ENCODE measurements at regions not wholly inside any gene's neighbourhood (a gene's known extent, or its start where the extent isn't known, plus 50 kb on each side); places are given as distances from the start of the nearest gene placed in this dataset.
"Not testable (repeated sequence)": the region's sequence is repeated elsewhere in the genome, so short reads cannot be mapped to it uniquely, and the experiment has no call there.

- TF ChIP-seq, protein P1, sequence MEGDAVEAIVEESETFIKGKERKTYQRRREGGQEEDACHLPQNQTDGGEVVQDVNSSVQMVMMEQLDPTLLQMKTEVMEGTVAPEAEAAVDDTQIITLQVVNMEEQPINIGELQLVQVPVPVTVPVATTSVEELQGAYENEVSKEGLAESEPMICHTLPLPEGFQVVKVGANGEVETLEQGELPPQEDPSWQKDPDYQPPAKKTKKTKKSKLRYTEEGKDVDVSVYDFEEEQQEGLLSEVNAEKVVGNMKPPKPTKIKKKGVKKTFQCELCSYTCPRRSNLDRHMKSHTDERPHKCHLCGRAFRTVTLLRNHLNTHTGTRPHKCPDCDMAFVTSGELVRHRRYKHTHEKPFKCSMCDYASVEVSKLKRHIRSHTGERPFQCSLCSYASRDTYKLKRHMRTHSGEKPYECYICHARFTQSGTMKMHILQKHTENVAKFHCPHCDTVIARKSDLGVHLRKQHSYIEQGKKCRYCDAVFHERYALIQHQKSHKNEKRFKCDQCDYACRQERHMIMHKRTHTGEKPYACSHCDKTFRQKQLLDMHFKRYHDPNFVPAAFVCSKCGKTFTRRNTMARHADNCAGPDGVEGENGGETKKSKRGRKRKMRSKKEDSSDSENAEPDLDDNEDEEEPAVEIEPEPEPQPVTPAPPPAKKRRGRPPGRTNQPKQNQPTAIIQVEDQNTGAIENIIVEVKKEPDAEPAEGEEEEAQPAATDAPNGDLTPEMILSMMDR (IDR thresholded peaks at IDR 0.05; ENCODE audit: unreplicated experiment) = no peak
- H3K4me3 Mint-ChIP-seq = no peak overlapping the region
- no peak for DNase-seq (ENCODE audit: low spot score in 2 of 2, unreplicated experiment in 2 of 2)
- H3K27me3 Mint-ChIP-seq (ENCODE audit: low read depth) = peaks cover 5% of the 10 kb centered on the region
- no peak overlapping the region for H3K27ac Mint-ChIP-seq
- no peaks in the 10 kb centered on the region for H3K4me1 Mint-ChIP-seq
- H3K36me3 Mint-ChIP-seq = no peaks in the 10 kb centered on the region
- H3K9me3 Mint-ChIP-seq = peaks cover 26% of the 10 kb centered on the region
These were observed 128.4 kb upstream of the CEP126 start for GRCh38 chr11:101786421-101786820.

DNA sequence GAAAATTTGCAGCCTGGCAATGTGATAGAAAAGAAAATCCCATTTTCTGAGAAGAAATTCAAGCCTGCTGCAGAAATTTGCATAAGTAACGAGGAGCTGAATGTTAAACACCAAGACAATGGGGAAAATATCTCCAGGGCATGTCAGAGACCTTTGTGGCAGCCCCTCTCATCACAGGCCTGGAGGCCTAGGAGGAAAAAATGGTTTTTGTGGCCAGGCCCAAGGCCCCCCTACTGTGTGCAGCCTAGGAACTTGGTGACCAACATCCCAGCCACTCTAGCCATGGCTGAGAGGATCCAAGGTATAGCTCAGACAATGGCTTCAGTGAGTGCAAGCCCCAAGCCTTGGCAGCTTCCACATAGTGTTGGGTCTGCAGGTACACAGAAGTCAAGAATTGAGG is 135.6 kb upstream of the CEP126 start:
- H3K4me3 Mint-ChIP-seq; DNase-seq (ENCODE audit: low spot score in 2 of 2, unreplicated experiment in 2 of 2): not testable (repeated sequence)

DNA sequence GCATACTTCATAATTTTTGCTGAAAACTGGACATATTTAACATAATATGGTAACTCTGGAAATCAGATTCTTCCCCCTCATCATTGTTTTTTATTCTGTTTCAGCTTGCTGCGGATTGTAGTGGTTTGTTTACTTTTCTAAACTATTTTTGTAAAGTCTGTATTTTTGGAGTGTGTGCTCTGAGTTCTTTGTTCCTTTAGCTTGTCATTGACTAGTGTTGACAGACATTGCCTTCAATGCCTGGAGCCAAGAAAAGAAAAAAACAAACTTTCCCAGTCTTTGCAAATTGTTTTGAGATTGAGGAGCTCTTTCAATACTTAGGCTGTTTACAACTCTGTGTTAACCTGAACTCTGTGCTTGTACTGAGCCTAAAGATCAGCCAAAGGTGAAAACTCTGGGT is 137.3 kb upstream of the CEP126 start:
- TF ChIP-seq, protein P1 (IDR thresholded peaks at IDR 0.05; ENCODE audit: unreplicated experiment) = no peak
- Mint-ChIP-seq H3K27ac (no peak overlapping the region), H3K4me3 (no peak overlapping the region), H3K27me3 (ENCODE audit: low read depth) (no peaks in the 10 kb centered on the region), H3K9me3 (peaks cover 41% of the 10 kb centered on the region), H3K36me3 (peaks cover 4% of the 10 kb centered on the region), H3K4me1 (no peaks in the 10 kb centered on the region)
- DNase-seq (ENCODE audit: low spot score in 2 of 2, unreplicated experiment in 2 of 2) = no peak

More for the DNA sequence above, 135.6 kb upstream of the CEP126 start:
- H3K27ac Mint-ChIP-seq; H3K27me3 Mint-ChIP-seq (ENCODE audit: low read depth); H3K4me1 Mint-ChIP-seq; H3K36me3 Mint-ChIP-seq: not testable (repeated sequence)
- peaks cover 56% of the 10 kb centered on the region for H3K9me3 Mint-ChIP-seq

GRCh38 chr11:101775033-101775432 is 139.8 kb upstream of the CEP126 start:
- TF ChIP-seq, protein P1 (IDR thresholded peaks at IDR 0.05; ENCODE audit: unreplicated experiment) = no peak
- Mint-ChIP-seq H3K4me3 (no peak overlapping the region), H3K27me3 (ENCODE audit: low read depth) (no peaks in the 10 kb centered on the region), H3K36me3 (peaks cover 4% of the 10 kb centered on the region), H3K4me1 (no peaks in the 10 kb centered on the region), H3K27ac (no peak overlapping the region), H3K9me3 (peaks cover 19% of the 10 kb centered on the region)
- no peak for DNase-seq (ENCODE audit: low spot score in 2 of 2, unreplicated experiment in 2 of 2)

DNA sequence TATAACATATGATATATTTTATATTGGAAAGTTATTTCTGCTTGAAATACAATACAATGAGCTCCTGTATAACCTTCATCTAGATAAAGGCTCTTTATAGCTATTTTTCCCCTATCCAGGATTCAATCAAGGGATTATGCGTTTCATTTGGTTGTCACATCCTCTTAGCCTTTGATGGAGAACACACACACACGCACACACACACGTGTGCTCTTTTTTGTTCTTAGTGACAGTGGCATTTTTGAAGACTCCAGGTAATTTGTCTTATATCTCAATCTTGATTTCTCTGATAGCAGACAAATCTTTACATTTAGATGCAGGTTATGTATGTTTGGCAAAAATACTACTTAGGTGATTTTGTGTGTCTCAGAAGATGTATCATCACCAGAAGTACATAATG is 144.2 kb upstream of the CEP126 start:
- Mint-ChIP-seq H3K4me3 (no peak overlapping the region), H3K9me3 (peaks cover 16% of the 10 kb centered on the region), H3K27ac (no peak overlapping the region), H3K4me1 (no peaks in the 10 kb centered on the region), H3K36me3 (peaks cover 2% of the 10 kb centered on the region), H3K27me3 (ENCODE audit: low read depth) (no peaks in the 10 kb centered on the region)
- DNase-seq (ENCODE audit: low spot score in 2 of 2, unreplicated experiment in 2 of 2) = no peak
- TF ChIP-seq, protein P1 (IDR thresholded peaks at IDR 0.05; ENCODE audit: unreplicated experiment) = no peak

- Mint-ChIP-seq H3K27ac (no peak overlapping the region), H3K4me1 (no peaks in the 10 kb centered on the region), H3K9me3 (peaks cover 16% of the 10 kb centered on the region), H3K27me3 (ENCODE audit: low read depth) (no peaks in the 10 kb centered on the region), H3K4me3 (no peak overlapping the region), H3K36me3 (peaks cover 2% of the 10 kb centered on the region)
- TF ChIP-seq, protein P1 (IDR thresholded peaks at IDR 0.05; ENCODE audit: unreplicated experiment) = no peak
- no peak for DNase-seq (ENCODE audit: low spot score in 2 of 2, unreplicated experiment in 2 of 2)
These were observed 148.9 kb upstream of the CEP126 start for GRCh38 chr11:101765932-101766331.
